ENCODE measurements at regions not wholly inside any gene's neighbourhood (a gene's known extent, or its start where the extent isn't known, plus 50 kb on each side); places are given as distances from the start of the nearest gene placed in this dataset.

DNA sequence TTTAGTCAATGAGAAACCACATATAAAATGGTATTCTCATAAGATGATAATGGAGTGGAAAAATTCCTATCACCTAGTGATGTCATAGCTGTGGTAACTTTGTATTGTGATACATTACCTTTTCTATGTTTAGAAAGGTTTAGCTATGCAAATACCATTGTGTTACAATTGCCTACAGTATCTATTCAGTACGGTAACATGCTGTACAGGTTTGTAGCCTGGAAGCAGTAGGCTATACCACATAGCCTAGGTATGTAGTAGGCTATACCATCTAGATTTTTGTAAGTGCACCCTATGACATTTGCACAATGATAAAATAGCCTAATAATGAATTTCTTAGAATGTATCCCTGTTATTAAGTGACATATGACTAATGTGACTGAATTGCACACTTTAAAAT is 50.5 kb upstream of the CCDC196 start:
- H3K9me3 ChIP-seq, result peaks cover 0 to 3% (median 0%) of the 10 kb centered on the region in 4 donors
- H3K27me3 ChIP-seq, result no peaks in the 10 kb centered on the region
- H3K4me1 ChIP-seq, result no peaks in the 10 kb centered on the region
- no peaks in the 10 kb centered on the region for H3K36me3 ChIP-seq
- no peak overlapping the region for H3K27ac ChIP-seq
- H3K4me3 ChIP-seq, result no peak overlapping the region
- no peak for TF ChIP-seq POLR2A (IDR thresholded peaks at IDR 0.05)
- TF ChIP-seq, protein P1, sequence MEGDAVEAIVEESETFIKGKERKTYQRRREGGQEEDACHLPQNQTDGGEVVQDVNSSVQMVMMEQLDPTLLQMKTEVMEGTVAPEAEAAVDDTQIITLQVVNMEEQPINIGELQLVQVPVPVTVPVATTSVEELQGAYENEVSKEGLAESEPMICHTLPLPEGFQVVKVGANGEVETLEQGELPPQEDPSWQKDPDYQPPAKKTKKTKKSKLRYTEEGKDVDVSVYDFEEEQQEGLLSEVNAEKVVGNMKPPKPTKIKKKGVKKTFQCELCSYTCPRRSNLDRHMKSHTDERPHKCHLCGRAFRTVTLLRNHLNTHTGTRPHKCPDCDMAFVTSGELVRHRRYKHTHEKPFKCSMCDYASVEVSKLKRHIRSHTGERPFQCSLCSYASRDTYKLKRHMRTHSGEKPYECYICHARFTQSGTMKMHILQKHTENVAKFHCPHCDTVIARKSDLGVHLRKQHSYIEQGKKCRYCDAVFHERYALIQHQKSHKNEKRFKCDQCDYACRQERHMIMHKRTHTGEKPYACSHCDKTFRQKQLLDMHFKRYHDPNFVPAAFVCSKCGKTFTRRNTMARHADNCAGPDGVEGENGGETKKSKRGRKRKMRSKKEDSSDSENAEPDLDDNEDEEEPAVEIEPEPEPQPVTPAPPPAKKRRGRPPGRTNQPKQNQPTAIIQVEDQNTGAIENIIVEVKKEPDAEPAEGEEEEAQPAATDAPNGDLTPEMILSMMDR (IDR thresholded peaks at IDR 0.05), result no peak
- DNase-seq, result no peak

Small RNA genes lying in the stretch of these regions (small RNA-seq; reads per million reads assigned to genes)
- gene RF00019, result 0 reads per million in 2 donors

All from Peyer's patch (tissue), 4 donors.